ENCODE measurements at regions not wholly inside any gene's neighbourhood (a gene's known extent, or its start where the extent isn't known, plus 50 kb on each side); places are given as distances from the start of the nearest gene placed in this dataset.
A peak's percentile ranks its signal among the peaks of the same experiment; 100 is the strongest.

DNA sequence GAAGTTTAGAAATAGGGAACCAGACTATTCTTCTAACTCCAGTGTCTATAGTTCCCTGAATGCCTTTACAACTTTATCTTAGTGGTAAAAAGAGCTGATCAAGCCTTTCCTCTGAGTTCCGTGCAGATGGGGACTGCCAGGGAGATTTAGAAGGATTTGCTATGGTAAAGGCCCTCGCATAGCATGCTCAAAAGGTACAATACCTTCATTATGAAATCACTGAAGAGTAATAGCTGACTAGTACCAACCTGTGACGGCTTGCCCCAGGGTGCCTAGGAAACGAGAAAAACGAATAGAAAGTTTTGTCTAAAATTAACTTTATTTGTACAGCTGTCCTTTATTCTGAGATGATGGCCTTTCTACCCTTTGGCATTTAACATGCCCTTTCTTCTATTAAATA lies 150.1 kb upstream of the ARHGAP42 start:
- no peak for DNase-seq

DNA sequence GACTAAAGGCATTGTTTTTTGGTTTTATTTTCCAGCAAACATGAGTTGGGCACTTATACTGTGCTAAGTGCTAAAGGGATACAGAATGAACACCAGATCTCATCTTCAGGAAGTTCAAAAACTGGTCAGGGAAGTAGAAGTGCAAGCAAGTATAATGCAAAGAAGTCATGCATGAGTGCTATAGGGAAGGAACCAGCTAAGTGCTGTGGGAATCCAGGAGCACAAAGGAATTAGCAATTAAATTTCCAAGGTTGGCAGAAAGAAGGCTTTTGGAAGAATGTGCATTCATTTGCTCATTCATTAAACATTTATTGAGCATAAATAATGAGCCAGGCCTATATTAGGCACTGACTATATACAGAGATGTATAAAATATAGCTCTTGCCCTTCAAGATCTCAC lies 143.7 kb upstream of the ARHGAP42 start:
- DNase-seq: no peak

DNA sequence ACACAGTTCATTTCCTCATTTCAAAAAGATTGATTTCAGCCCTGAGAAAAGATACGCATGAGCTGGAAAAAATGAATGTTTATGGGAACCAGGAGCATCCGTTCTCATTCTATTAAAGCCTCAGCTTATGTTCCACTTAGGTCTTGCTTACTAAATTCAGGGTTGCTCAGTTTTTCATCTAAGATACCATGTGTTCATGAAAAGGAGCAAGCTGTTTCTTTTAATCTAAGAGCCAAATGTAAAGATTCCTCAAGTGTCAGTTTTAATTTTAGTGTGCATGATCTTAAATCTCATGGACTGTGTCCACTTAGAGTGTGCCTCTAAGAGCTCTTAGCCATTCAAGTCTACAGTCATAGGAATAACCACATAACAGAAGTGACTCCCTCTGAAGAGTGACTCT lies 141.5 kb upstream of the ARHGAP42 start:
- no peak for DNase-seq

DNA sequence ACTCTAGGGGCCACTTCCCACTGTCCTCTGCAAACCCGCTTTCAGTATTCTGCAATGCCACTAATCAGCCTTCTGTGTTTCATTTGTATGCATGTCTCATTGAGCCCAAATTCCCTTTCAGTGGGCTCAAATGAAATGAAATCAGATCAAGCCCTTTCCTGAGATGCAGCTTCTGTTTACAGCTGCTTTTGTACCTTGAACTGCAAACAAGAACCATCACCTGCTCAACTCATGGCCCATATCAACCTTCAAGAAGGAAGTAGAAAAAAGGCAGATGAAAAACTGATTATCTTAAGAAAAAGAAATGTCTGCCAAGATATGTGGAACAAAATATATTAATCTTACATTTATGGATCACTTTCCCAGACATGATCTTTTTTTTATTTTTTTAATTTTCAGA lies 141.1 kb upstream of the ARHGAP42 start:
- no peak for DNase-seq

DNA sequence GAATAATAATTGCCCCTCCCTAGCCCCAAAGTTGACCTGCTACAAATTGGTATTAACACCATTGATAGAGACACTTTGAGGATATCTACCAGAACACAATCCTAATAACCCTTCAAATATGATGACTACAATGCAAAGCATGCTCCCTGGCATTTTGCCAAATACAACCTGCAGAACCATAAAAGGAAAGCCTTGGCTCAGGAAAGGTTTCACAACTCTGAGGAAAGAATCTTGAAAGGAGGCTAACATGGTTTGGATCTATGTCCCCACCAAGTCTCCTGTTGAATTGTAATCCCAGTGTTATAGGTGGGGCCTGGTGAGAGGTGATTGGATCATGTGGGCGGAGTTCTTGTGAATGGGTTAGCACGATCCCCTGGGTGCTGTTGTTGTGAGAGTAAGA lies 140.4 kb upstream of the ARHGAP42 start:
- DNase-seq: no peak

DNA sequence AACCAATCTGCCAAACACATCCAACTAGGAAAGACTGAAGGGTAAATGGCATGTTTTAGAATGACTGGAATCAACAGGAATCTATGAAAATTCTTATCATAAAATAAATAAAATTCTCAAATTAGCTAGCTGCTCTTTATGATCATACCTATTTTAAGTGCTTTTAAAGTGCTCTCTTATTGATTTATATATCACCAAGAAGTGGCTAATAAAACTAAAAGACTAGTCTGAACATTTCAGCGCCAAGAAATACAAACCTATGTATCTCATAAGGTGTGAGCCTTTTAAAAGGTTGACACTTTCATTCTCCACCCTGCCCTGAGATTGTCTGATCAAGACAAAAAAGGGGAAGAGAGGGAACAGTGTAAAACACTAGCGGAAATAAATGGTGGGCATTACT lies 136.8 kb upstream of the ARHGAP42 start:
- DNase-seq: no peak

DNA sequence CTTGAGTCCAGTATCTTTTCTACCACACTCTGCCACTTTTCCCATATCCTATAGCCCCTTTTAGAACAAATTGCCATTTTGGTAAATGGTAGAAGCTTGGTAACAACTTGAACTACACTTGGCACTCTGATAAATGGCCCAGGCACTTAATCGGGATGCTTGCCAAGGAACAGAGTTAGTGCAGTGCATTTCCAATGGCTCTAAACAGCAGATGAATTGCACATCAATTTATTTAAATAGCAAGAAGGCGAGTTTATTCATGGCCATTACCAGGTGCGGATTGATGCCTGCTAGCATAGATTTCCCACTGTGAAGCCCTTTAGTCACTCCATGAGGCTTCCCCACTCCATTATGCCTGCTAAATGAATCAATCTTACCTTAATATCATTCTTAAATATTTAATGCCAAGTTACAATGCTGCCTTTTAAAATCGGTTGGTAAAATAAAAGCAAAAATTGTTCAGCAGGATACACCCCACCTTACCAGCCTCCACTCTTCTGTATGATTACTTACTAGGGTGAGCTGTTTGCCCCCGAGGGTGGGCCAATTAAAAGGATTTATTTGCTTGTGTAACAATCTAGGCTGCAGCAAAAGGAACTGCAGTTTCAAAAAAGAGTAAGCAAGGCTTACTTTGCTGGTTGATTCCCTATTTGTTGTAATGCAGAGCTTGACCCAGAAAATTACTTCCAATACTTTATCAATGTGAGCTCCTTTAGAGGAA lies 136.0 kb upstream of the ARHGAP42 start:
- DNase-seq: peak; percentile 95

DNA sequence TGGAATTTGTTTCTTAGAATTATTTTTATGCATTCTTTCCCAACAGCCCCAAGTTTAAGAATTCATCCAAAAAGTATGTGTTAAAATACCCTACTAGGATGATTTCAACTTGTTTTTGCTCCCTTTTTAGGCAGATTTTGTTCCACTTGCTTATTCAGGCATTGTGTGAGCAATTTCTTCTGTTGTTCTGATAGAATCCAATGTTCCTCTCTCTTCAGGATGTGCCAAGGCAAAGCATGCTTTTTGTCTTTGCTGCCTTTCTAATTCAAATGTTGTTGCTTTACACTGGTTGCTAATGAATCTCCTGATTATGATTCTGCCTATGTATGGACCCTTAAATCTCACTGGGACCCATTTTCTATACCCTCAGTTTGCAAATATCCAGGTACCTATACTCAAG lies 131.2 kb upstream of the ARHGAP42 start:
- DNase-seq: no peak

DNA sequence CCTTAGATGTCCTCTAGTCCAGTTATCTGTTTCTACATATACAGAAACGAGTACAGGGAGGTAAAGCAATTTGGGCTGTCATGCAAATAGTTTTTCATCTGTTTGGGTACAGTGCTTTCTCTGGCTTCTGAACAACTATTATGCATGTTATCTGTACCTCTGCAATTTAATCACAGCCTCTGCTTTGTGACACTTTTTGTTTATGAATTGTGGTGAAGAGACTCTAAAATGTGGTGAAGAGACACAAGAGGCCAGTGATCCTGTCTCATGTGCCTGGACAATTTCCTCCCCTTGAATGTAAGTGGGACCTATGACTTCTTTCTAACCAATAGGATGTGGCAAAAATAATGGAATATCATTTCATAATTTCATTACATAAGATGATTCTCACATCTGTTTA lies 130.3 kb upstream of the ARHGAP42 start:
- no peak for DNase-seq

DNA sequence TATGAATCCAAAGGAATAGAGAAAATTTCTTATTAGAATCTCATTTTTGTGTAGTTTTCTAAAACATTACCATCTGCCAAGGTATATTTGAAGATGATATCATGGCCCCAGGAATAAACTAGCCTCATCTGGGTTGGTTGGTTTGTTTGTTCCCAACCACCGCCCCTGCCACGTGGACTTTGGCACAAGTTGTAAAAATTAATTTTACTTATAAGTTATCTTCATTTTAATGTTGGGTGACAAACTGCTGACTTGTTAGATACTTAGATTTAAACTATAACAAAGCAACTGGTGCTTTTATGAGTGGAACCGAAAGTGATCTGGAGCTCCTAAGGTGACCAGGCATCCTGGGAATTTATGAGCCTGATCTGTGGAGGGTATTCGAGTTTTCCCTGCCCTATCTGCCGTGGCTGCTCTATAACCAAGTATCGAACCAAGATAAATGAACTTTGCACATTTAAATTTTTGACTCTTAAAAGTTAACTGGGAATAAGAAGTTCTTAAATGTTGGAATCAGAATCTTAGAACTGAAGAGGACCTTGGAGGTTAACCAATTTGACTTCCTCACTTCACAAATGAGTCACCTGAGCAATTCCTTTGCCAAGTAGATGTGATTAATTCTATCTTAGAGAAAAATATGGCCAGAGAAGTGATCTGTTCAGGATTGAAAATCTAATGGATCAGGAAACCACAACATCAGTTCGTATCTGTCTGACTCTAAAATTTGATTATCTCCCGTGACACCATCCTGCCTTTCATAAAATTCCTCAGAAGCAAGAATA lies 129.1 kb upstream of the ARHGAP42 start:
- no peak for DNase-seq

DNA sequence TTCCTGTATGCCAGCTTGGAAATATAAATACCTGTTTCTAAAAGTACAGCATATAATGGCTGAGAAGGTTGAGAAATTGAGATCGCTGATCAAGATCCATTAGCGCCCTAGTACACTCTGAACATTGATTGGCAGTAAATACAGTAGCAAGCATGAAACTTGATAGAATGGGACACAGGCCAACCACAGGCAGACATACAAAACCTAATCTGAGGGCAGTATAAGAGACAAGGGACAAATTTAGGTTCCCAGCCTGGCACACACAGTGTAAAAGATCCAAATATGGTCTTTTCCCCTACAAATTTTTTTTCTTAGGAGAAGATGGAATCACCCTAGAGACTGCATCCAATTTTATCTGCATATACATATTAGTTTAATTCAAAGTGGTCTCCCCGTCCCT lies 126.5 kb upstream of the ARHGAP42 start:
- DNase-seq: no peak

DNA sequence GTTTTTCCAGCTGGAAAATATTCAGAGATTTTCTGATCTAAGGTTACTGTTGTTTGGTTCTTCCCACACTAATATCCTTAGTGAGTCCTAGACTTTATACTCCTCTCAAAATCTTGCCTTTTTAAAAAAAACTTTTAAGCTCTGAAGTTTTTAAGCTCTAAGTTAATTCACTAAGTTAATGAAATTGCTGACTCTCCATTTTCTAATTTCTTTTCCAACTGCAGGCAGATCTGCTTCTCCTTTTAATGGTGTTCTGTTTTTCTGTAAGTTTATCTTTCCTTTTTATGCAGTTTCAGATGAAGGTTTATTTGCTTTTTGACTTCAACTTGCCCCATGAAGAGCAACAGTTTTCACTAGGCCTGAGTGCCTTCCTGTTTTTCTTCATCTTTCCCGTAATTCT lies 125.8 kb upstream of the ARHGAP42 start:
- DNase-seq: no peak

DNA sequence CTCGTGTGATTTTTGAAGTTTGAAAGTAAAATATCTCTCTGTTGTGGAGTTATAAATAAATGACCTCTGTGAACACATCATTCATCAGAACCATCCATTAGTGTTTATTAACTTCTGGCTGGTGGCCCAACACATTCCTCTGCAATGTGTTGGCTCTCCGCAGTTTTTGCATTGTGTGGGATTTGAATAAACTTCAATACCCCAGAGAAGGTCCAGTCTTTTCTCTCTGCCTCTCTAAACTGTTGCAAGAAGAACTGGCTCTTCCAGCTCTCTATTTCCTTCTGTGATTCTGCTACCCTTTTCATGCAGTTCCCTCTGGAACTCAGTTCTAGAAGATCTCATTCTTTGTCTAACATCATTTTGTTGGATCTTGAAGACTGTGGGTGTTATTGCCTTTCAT lies 125.0 kb upstream of the ARHGAP42 start:
- no peak for DNase-seq

DNA sequence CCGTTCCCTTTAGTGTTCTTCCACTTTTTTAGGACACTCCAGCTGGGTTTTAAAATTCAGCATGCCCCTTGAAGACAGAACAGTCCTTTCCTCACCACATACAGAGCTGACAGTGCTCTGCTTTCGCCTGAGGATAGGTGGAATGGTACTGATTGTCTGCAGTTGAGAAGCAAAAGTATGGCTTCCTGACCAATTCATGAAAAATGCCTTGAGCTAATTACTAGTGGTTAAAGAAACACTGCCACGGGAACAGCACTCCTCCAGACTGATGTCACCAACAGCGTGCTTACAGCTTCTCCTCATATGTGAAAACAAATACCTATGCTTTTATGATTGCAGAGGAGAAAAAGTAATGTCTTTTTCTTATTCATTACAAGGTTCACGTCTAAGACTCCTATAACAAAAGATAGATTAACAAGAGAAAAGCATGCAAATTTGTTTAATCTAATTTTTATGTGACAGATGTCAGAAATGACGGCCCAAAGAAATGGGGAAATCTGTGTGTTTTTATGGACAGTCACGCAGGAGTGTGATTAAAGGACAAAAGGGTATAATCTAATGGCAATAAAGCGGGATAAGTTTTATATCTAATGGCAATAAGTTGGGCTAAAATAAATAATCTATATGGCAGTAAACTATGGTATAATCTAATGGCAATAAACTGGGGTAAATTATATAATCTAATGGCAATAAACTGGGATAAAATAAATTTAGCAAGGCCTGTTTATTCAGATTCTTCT lies 123.4 kb upstream of the ARHGAP42 start:
- no peak for DNase-seq

DNA sequence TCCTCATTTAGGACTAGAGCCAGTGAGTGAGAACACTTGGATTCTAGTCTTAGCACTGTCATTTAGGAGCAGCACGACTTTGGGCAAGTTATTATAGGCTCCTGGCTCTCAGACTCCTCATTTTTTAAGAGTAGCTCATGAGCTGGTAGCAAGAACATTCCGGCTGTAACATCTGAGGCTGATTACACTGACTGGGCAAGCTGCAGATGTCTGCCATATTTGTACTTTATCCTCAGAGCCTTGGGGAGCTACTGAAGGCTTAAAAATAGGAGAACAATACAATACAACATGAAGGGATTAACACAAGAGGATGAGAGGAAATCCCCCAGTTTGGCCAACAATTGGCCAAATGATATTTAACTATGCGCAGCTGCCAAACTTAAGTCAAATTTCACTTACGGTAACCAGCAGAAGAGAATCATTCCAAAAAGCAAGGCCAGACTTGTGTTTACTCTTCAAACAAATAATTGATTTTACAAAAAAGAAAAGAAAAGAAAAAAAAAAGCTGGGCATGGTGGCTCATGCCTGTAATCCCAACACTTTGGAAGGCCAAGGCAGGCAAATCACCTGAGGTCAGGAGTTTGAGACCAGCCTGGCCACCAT lies 113.1 kb upstream of the ARHGAP42 start:
- DNase-seq: no peak

DNA sequence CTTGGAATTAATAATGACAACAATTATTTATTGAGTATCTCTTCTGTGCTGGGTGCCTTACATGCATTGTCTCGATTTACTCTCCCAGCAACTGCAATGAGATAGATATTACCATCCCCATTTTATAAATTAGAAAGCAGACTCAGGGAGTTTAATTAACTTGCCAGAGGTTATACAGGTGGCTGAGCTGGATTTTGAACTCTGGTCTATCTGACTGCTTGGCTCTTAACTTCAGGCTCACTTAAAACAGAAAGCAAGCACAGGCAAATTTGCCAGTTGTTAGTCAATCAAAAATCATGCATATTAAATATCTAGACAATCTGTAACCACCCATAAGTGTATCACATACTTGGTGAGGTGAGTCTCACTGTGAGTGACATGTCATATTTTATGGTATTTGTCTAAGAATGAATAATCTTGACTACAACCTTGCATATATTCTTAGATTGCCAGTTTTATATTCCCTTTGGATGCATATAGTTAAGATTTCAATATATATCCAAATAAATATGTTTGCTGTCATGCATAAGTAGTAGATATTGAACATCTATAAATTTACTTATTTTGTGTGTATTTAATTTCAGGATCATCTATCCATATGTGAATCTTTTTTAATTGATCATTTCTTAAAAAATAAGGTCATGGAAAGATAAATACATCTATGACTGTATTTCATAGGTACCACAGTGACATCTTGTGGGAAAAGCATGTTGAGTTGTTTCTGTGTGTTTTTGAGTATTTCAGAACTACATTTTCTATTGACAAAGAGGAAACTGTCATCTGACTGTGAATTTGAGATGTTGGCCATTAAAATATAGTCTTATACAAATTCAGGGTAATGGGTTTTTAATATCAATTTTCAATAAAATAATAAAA lies 112.0 kb upstream of the ARHGAP42 start:
- peak; percentile 41 for DNase-seq

DNA sequence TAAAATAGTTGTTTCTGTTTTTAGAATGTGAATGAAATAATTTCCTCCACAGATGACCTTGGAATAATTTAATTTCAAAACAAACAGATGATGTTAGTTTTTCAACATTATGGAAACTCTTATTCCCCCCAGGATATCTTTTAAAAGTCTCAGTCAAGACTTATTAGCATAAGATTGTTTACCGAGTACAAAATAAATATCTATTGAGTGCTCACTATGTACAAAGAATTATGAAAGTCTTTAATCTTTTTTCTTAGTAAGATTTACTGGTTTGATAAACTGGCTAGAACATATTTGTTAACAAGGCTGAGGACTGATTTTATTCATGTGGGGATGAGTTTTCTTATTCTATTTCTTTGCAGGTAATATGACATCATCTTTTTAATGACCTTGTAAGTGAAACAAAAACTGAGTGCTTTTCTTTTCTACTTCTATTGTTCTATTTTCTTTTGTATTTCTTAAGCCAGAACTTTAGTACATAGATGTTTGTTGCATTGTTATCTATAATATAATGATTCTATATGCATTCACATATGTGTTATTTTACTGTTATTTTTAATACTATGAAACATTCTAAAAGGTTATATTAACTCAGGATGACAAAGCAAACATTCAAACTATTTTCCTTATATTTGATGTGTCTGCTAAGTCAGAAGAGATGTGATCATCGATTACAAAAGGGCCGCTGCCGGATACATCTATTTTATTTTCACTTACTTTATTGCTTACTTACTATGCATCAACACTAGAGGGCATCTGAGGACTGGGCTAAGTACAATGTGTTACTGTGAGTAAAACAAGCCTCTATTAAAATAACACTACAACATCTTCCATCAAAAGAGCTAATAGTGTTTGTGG lies 111.0 kb upstream of the ARHGAP42 start:
- no peak for DNase-seq

DNA sequence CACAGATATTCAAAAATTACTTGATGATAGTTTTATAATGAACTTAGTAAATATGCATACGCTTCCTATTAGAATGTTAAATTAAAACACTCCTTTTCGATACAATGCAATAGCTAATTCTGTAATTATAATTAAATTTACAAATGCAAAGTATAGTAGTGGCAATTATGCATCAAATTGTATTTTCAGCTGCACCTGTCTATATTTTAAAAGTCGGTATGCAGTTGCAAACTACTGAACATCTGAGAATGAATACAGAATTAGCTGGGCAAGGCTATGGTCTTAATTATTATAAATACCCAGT lies 110.4 kb upstream of the ARHGAP42 start:
- DNase-seq: no peak

DNA sequence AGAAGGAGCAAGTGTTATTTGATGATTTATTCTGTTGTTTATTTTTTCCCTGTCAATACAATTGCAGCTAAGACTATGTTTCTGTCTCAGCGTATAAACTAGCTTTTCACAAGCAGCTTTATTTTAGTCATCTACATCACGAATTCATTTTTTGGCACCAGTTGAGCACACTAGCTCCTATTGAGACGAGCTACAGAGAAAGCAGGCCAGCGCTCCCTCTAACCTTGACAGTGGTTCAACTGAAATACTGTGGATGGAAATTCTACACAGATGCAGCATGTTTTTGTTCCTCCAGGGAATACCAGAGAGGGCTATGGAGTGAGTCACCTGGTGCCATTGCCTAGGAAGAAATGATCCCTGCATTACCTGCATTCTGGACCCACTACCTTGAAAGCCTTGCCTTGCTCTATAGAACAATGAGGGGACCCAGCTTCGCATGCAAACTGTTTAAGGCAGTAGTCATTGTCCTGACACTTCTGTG lies 108.2 kb upstream of the ARHGAP42 start:
- DNase-seq: no peak

DNA sequence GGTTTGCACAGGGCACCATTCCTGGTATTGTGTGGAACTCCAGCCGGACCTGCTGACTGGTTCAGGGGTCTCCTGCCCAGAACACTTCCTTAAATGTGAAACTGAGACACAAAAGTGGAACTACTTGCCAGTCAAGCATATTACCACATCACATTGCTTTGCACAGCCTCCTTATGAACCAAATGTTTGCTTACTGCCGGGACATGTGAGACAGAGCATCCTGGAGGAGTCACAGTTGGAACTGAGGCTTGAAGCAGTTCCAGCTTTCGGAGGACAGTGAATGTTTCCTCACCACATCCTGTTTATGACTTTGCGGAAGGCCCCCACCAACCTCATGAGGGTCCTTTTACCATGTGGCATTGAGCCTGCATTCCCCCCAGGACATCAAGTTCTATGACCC lies 105.8 kb upstream of the ARHGAP42 start:
- no peak for DNase-seq

DNA sequence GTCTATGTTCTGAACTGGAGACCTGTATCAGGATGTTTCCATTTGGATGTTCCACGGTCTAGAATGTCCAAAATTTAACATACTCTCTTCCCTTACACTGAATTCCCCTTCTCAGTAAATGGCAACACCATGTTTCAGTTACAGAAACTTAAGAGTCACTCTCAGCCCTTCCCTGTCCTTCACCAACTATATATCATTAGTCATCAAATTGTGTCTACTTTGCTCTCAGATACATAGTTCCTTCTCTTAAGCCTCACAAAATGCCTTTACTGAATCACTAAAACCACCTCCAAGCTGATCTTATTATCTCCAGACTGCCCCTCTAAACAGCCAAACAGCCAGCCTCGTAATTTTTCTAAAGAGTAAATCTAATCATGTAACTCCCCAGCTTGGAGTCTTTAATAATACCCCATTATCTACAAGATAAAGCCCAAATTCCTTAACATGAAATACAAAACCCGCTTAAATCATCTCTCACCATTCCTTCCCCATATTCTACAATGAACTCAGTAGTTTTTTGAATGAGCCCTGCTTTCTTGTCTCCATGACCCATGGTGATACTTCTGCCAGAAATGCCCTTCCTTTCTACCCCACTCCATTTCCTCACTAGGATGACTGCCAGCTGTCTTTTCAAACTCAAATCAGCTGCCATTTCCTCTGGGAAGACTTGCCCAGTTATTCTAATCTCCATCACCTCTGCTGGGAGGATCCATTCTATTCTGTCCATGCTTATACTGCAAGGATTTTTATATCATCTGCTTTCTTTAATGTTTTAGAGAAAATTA lies 102.7 kb upstream of the ARHGAP42 start:
- no peak for DNase-seq

All from NCI-H2081 treated with DMSO at 0.1 percent for 48 hours (cell line).